Common myeloid progenitor, CD34-positive (primary cell): ENCODE measurements at regions not wholly inside any gene's neighbourhood (a gene's known extent, or its start where the extent isn't known, plus 50 kb on each side); places are given as distances from the start of the nearest gene placed in this dataset.

ENCODE experiments used
- CTCF ChIA-PET: fragments of 350-600 bp; sonication (Branson Sonifier 250); formaldehyde crosslinking; loops from one replicate; lab custom pipeline; 2021; ENCODE audit warnings: antibody characterized with exemption; lab: Charles Lee
- POLR2A ChIA-PET: fragments of 350-600 bp; sonication (Branson Sonifier 250); formaldehyde crosslinking; loops from one replicate; lab custom pipeline; 2021; ENCODE audit warnings: antibody characterized with exemption; lab: Charles Lee
- DNase-seq, 3 donors: peaks; one replicate each; pipeline versions ENCODE4 v3.0.0 to v3.0.0-alpha.2; 2013
- H3K27ac ChIP-seq, 2 experiments: 1 replicate in 1 of 2; 2 replicates in 1 of 2; pipeline ENCODE4 v1.7.0; 2013; ENCODE audit warnings: inconsistent platforms in 2 of 2, low read length in 2 of 2, mild to moderate bottlenecking in 2 of 2, low read depth in 1 of 2, moderate library complexity in 1 of 2; ENCODE audit not compliant: severe bottlenecking in 2 of 2, insufficient read depth in 1 of 2, poor library complexity in 1 of 2
- H3K27me3 ChIP-seq, 5 experiments: replicated peaks in 2 of 5; 1 replicate in 3 of 5; 2 replicates in 2 of 5; pipeline versions ENCODE4 v1.6.1 to v1.7.0; 2013; ENCODE audit warnings: low read length in 4 of 5, mild to moderate bottlenecking in 2 of 5, moderate library complexity in 2 of 5, inconsistent platforms in 1 of 5; ENCODE audit not compliant: insufficient read depth in 5 of 5, control insufficient read depth in 4 of 5
- H3K36me3 ChIP-seq, 4 experiments: 1 replicate in 2 of 4; 2 replicates in 2 of 4; pipeline versions ENCODE4 v1.6.1 to v1.7.0; 2013; ENCODE audit warnings: low read length in 3 of 4, control low read depth in 1 of 4, mild to moderate bottlenecking in 1 of 4; ENCODE audit not compliant: control insufficient read depth in 4 of 4, insufficient read depth in 4 of 4
- H3K4me1 ChIP-seq, 4 experiments: 1 replicate in 3 of 4; 2 replicates in 1 of 4; pipeline versions ENCODE4 v1.6.1 to v1.7.1; 2013; ENCODE audit warnings: low read length in 3 of 4, mild to moderate bottlenecking in 3 of 4, control low read depth in 1 of 4, inconsistent platforms in 1 of 4, moderate library complexity in 1 of 4; ENCODE audit not compliant: control insufficient read depth in 4 of 4, insufficient read depth in 4 of 4; ENCODE audit errors: control extremely low read depth in 1 of 4
- H3K4me3 ChIP-seq, 7 experiments: 1 replicate in 4 of 7; 2 replicates in 3 of 7; pipeline versions ENCODE4 v1.5.1 to v1.7.0; 2013; ENCODE audit warnings: mild to moderate bottlenecking in 7 of 7, low read length in 6 of 7, moderate library complexity in 6 of 7, inconsistent platforms in 2 of 7, low read depth in 2 of 7, control low read depth in 1 of 7; ENCODE audit not compliant: insufficient read depth in 4 of 7, control insufficient read depth in 1 of 7; ENCODE audit errors: extremely low read depth in 1 of 7
- H3K9me3 ChIP-seq, 5 experiments: 1 replicate in 4 of 5; 2 replicates in 1 of 5; pipeline versions ENCODE4 v1.6.1 to v1.7.1; 2013; ENCODE audit warnings: low read length in 4 of 5, mild to moderate bottlenecking in 2 of 5, inconsistent platforms in 1 of 5, low read depth in 1 of 5, moderate library complexity in 1 of 5; ENCODE audit not compliant: control insufficient read depth in 4 of 5, insufficient read depth in 2 of 5; ENCODE audit errors: control extremely low read depth in 1 of 5
- WGBS: methylation state at CpG from one replicate; pipeline ENCODE4 v1.1.5; 2013; ENCODE audit not compliant: insufficient coverage; 5-methylcytosine and 5-hydroxymethylcytosine counted together

DNA sequence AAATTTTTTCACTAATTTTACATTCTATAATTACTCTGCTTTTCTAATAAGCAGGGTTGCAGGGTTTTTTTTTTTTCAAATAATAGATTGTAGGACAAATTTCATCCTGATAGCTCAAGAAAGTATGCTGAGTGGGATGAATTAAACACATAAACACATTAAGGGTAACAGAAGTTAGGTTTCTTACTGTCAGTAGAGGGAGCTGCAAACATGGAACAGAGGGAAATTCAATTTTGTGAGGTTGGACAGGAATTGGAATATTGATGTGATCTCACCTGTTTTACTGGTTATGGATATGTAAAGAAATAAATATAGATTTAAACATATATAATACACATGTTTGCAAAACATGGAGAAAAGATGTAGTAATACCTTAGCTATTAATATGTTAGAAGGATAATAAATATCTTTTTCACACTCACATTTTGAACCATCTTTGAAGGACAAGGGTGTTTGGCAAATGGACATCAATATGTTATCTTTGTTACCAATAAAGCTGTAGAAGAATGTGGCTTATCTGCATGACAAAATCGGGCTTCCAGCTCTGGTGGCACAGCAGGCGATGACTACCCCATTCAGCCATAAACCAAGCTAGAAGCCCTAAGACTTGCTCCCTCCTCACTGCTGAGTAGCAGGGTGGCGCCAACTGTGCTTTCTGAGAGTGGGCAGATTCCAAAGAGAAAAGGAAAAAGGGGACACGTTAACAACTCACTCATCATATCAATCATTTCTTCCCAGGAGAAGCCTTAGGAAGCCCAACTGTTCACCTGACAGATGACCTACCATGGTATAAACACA, 1257.4 kb downstream of the GATA3 start:
- no CpG with 5 or more reads among the region's 4 CpGs for WGBS
- no peak for DNase-seq
- H3K27me3 ChIP-seq = no peaks in the 10 kb centered on the region
- H3K27ac ChIP-seq = no peak overlapping the region
- H3K9me3 ChIP-seq = no peaks in the 10 kb centered on the region
- no peaks in the 10 kb centered on the region for H3K36me3 ChIP-seq
- no peak overlapping the region for H3K4me3 ChIP-seq
- POLR2A ChIA-PET = interaction anchor here (0.6 kb wide), 1 partner anchor 40 kb away, joined by 3 read pairs; no protein-coding TSS in a partner anchor
- CTCF ChIA-PET = interaction anchor here (1.7 kb wide), 1 partner anchor 19 kb away, joined by 5 read pairs; no protein-coding TSS in a partner anchor
- no peaks in the 10 kb centered on the region for H3K4me1 ChIP-seq

DNA sequence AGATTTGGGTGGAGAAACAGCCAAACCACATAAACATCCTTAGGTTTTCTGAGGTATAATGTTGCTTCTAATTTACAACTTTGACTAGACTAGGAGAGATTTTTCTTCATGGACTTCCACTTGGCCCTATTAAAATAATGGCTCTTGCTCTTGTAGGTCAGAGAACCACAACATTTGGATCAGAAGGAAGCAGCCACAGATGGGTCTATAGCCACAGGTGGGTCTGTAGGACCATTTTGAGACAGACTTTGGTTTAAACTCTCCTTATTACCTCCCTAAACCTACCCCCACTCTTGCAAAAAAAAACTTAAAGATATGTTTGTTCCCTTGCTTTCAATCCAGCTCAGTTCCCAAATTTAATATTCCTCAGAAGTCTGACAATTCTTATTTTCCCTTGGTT, 1260.8 kb downstream of the GATA3 start:
- H3K27ac ChIP-seq = no peak overlapping the region
- POLR2A ChIA-PET = no interaction called here
- CTCF ChIA-PET = interaction anchor here (0.8 kb wide), 1 partner anchor 8 kb away, joined by 3 read pairs; no protein-coding TSS in a partner anchor

DNA sequence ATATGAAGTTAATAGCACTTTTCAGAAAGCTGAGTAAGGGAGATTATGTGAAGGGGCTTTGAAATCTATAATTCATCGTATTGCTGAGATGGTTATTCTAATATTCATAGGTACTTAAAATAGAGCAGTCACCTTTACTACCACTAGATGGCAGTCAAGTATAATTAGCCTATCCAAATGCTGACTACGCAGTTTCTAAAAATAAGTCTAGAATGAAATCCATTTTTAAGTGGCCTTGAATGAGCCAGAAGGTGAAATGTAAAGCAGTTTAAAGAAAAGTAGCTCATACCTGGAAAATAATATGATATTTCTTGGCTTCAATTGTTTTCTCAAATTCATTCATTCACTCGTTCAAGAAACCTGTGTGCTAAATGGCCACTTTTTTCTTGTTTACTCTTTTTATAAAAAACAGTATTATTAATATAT, 1277.1 kb downstream of the GATA3 start:
- Histone ChIP-seq H3K27me3 (no peaks in the 10 kb centered on the region), H3K4me3 (no peak overlapping the region), H3K4me1 (no peaks in the 10 kb centered on the region), H3K36me3 (no peaks in the 10 kb centered on the region), H3K9me3 (no peaks in the 10 kb centered on the region), H3K27ac (no peak overlapping the region)
- ChIA-PET CTCF (interaction anchor here (1.0 to 3.5 kb wide), 5 partner anchors 8 to 22 kb away, joined by 3 to 15 read pairs (median 6); no protein-coding TSS in a partner anchor), POLR2A (no interaction called here)
- DNase-seq = peak; percentile 57 to 82 (median 79)
- WGBS = no CpG with 5 or more reads among the region's 3 CpGs

More for the DNA sequence above, 1260.8 kb downstream of the GATA3 start:
- Histone ChIP-seq H3K9me3 (no peaks in the 10 kb centered on the region), H3K4me3 (no peak overlapping the region), H3K36me3 (no peaks in the 10 kb centered on the region), H3K4me1 (no peaks in the 10 kb centered on the region), H3K27me3 (no peaks in the 10 kb centered on the region)
- DNase-seq = no peak

DNA sequence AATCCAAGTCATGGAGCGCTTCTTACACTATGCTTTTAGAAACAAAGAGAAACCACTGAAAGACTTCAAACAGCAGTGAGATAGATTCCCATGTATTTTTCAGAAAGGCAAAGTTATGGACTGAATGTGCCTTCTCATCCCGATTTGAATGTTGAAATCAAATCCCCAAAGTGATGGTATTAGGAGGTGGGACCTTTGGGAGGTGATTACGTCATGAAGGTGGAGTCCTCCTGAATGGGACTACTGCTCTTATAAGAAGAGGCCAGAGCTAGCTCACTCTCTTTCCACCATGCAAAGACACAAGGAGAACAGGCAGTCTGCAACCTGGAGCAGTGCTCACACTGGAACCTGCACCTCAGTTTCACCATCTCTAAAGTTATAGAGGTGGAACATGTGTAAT, 1279.8 kb downstream of the GATA3 start:
- Histone ChIP-seq H3K36me3 (no peaks in the 10 kb centered on the region), H3K9me3 (no peaks in the 10 kb centered on the region), H3K27me3 (no peaks in the 10 kb centered on the region), H3K4me1 (no peaks in the 10 kb centered on the region), H3K4me3 (no peak overlapping the region), H3K27ac (no peak overlapping the region)
- ChIA-PET POLR2A (no interaction called here), CTCF (interaction anchor here (0.9 to 1.6 kb wide), 3 partner anchors 8 to 1343 kb away, joined by 3 to 5 read pairs (median 4); no protein-coding TSS in a partner anchor)
- no peak for DNase-seq
- 100% methylated on average over 2 of the region's 3 CpGs for WGBS

DNA sequence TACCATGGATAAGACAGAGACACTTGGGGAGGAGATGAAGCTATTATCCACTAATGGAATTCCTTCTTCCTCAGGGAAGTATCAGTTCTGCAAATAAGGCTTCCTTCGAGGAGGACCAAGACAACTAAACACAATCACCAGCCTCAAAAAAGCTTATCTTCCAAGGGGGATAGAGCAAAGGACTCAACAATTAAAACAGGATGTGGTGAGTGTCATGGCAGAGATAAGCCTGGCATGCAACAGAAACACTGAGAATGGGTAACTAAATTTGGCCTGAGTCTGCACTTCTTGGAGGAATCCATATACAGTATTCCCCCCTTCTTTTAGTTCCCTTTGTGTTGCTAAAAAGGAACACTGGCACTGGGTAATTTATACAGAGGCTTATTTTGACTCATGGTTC, 1285.2 kb downstream of the GATA3 start:
- POLR2A ChIA-PET = interaction anchor here (0.7 kb wide), 1 partner anchor 1552 kb away, joined by 7 read pairs; the partner anchor contains the start of gene ATP5F1C
- H3K4me3 ChIP-seq = no peak overlapping the region
- CTCF ChIA-PET = interaction anchor here (0.7 to 2.3 kb wide), 4 partner anchors 9 to 1681 kb away, joined by 3 to 6 read pairs (median 3); no protein-coding TSS in a partner anchor
- H3K27me3 ChIP-seq = no peaks in the 10 kb centered on the region
- no peaks in the 10 kb centered on the region for H3K36me3 ChIP-seq
- peak; percentile 51 to 83 (median 69) for DNase-seq
- H3K27ac ChIP-seq = no peak overlapping the region
- H3K4me1 ChIP-seq = peaks cover 2 to 6% (median 4%) of the 10 kb centered on the region in 4 experiments
- H3K9me3 ChIP-seq = no peaks in the 10 kb centered on the region
- WGBS = no CpG with 5 or more reads among the region's 1 CpG

DNA sequence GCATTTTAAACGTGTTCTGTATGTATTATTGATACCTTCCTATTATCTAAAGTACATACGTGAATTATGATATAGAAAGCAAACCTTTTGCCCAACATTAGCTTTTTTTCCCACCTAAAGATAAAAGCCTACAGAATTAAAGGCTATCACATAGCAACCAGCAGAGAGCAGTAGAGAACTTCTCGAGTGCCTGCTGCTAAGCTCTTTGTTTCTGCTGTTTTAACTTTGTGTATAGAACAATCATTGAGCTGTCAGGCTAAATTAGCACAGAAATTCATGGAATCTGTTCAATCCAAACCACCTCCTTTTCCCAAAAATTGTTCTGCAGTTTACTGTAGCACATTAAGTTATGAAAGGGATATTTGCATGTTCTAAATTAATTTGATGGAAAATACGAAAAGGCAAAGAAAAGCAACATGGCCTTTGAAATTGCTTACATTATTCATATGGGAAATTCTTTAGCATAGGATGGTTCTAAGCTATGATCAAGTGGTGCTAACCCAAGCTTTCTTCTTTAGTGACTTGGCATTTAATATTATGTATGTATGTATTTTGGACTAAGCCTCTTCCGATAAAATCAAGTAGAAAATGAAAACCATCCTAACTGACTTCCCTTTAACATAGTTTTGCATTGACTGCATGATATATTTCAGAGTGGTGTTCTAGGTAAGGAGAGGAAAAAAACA, 1288.5 kb downstream of the GATA3 start:
- no peak overlapping the region for H3K4me3 ChIP-seq
- ChIA-PET POLR2A (no interaction called here), CTCF (interaction anchor here (0.7 to 2.4 kb wide), 7 partner anchors 9 to 1928 kb away, joined by 3 to 9 read pairs (median 5); no protein-coding TSS in a partner anchor)
- peaks cover 2 to 6% (median 4%) of the 10 kb centered on the region in 4 experiments for H3K4me1 ChIP-seq
- H3K9me3 ChIP-seq = peaks cover 0 to 5% (median 0%) of the 10 kb centered on the region in 5 experiments
- H3K27me3 ChIP-seq = no peaks in the 10 kb centered on the region
- no peak overlapping the region for H3K27ac ChIP-seq
- peak; percentile 39 to 72 (median 63) for DNase-seq
- 100% methylated on average over 1 of the region's 5 CpGs for WGBS
- no peaks in the 10 kb centered on the region for H3K36me3 ChIP-seq
